ENCODE measurements at regions not wholly inside any gene's neighbourhood (a gene's known extent, or its start where the extent isn't known, plus 50 kb on each side); places are given as distances from the start of the nearest gene placed in this dataset.
A peak's percentile ranks its signal among the peaks of the same experiment; 100 is the strongest.

- H3K27ac ChIP-seq = peak overlapping the region; percentile 93
- H3K4me3 ChIP-seq = peak overlapping the region; percentile 37; the same call in 1 of the 2 replicates
- H3K9ac ChIP-seq = peak overlapping the region; percentile 75
- H3K4me1 ChIP-seq = peaks cover 69% of the 10 kb centered on the region
- no peak for TF ChIP-seq Cebpa-rat (IDR thresholded peaks at IDR 0.05)
- H3K27me3 ChIP-seq = no peaks in the 10 kb centered on the region
- H4K20me1 ChIP-seq = no peaks in the 10 kb centered on the region
- H3K9me3 ChIP-seq = no peaks in the 10 kb centered on the region
- peak overlapping the region; percentile 86 for H3K4me2 ChIP-seq
- no peaks in the 10 kb centered on the region for H3K36me3 ChIP-seq
Measured at GRCh38 chr1:93815366-93816110, 63.5 kb downstream of the DNTTIP2 start.

- peak overlapping the region; percentile 37; the same call in 1 of the 2 replicates for H3K4me3 ChIP-seq
- no peak for TF ChIP-seq Cebpa-rat (IDR thresholded peaks at IDR 0.05)
- H3K36me3 ChIP-seq = no peaks in the 10 kb centered on the region
- H3K27ac ChIP-seq = peak overlapping the region; percentile 93
- peak overlapping the region; percentile 75 for H3K9ac ChIP-seq
- H3K4me1 ChIP-seq = peaks cover 69% of the 10 kb centered on the region
- peak overlapping the region; percentile 86 for H3K4me2 ChIP-seq
- H3K9me3 ChIP-seq = no peaks in the 10 kb centered on the region
- no peaks in the 10 kb centered on the region for H3K27me3 ChIP-seq
- no peaks in the 10 kb centered on the region for H4K20me1 ChIP-seq
Measured at GRCh38 chr1:93814795-93815340, 64.1 kb downstream of the DNTTIP2 start.

GRCh38 chr1:93814059-93814794, 64.8 kb downstream of the DNTTIP2 start:
- H3K27ac ChIP-seq = peak overlapping the region; percentile 93
- H4K20me1 ChIP-seq = no peaks in the 10 kb centered on the region
- no peak overlapping the region for H3K4me3 ChIP-seq
- peak; percentile 81 for TF ChIP-seq Cebpa-rat (IDR thresholded peaks at IDR 0.05)
- peak overlapping the region; percentile 75 for H3K9ac ChIP-seq
- H3K36me3 ChIP-seq = no peaks in the 10 kb centered on the region
- peak overlapping the region; percentile 86 for H3K4me2 ChIP-seq
- peaks cover 64% of the 10 kb centered on the region for H3K4me1 ChIP-seq
- H3K27me3 ChIP-seq = no peaks in the 10 kb centered on the region
- peaks cover 6% of the 10 kb centered on the region; the same call in 1 of the 2 replicates for H3K9me3 ChIP-seq

GRCh38 chr1:93813076-93813475, 65.9 kb downstream of the DNTTIP2 start:
- H3K4me1 ChIP-seq = peaks cover 53% of the 10 kb centered on the region
- no peak for TF ChIP-seq Cebpa-rat (IDR thresholded peaks at IDR 0.05)
- no peaks in the 10 kb centered on the region for H3K27me3 ChIP-seq
- no peaks in the 10 kb centered on the region for H4K20me1 ChIP-seq
- no peaks in the 10 kb centered on the region for H3K36me3 ChIP-seq
- H3K27ac ChIP-seq = no peak overlapping the region
- peaks cover 17% of the 10 kb centered on the region for H3K9me3 ChIP-seq
- H3K9ac ChIP-seq = no peak overlapping the region
- H3K4me2 ChIP-seq = no peak overlapping the region
- no peak overlapping the region for H3K4me3 ChIP-seq

- no peak overlapping the region for H3K27ac ChIP-seq
Measured at GRCh38 chr1:93811326-93812065, 67.5 kb downstream of the DNTTIP2 start.

GRCh38 chr1:93810316-93810715, 68.7 kb downstream of the DNTTIP2 start:
- Histone ChIP-seq H3K4me2 (no peak overlapping the region), H4K20me1 (no peaks in the 10 kb centered on the region), H3K9me3 (peaks cover 35% of the 10 kb centered on the region), H3K36me3 (no peaks in the 10 kb centered on the region), H3K27ac (no peak overlapping the region), H3K4me3 (no peak overlapping the region), H3K4me1 (peaks cover 25% of the 10 kb centered on the region), H3K9ac (no peak overlapping the region), H3K27me3 (no peaks in the 10 kb centered on the region)
- TF ChIP-seq Cebpa-rat (IDR thresholded peaks at IDR 0.05) = no peak

More at GRCh38 chr1:93811326-93812065, 67.5 kb downstream of the DNTTIP2 start:
- no peak overlapping the region for H3K9ac ChIP-seq
- peaks cover 37% of the 10 kb centered on the region for H3K4me1 ChIP-seq
- no peak overlapping the region for H3K4me3 ChIP-seq
- no peak for TF ChIP-seq Cebpa-rat (IDR thresholded peaks at IDR 0.05)
- H3K36me3 ChIP-seq = no peaks in the 10 kb centered on the region
- H4K20me1 ChIP-seq = no peaks in the 10 kb centered on the region
- H3K27me3 ChIP-seq = no peaks in the 10 kb centered on the region
- no peak overlapping the region for H3K4me2 ChIP-seq
- H3K9me3 ChIP-seq = peaks cover 32% of the 10 kb centered on the region

GRCh38 chr1:93808871-93809270, 70.1 kb downstream of the DNTTIP2 start:
- Histone ChIP-seq H3K4me1 (peaks cover 11% of the 10 kb centered on the region), H3K4me3 (no peak overlapping the region), H3K27ac (no peak overlapping the region), H4K20me1 (no peaks in the 10 kb centered on the region), H3K27me3 (no peaks in the 10 kb centered on the region), H3K9me3 (peaks cover 35% of the 10 kb centered on the region), H3K4me2 (no peak overlapping the region), H3K36me3 (no peaks in the 10 kb centered on the region), H3K9ac (no peak overlapping the region)
- TF ChIP-seq Cebpa-rat (IDR thresholded peaks at IDR 0.05) = no peak

- H3K4me2 ChIP-seq = no peak overlapping the region
- no peaks in the 10 kb centered on the region for H3K27me3 ChIP-seq
- no peak for TF ChIP-seq Cebpa-rat (IDR thresholded peaks at IDR 0.05)
- no peak overlapping the region for H3K27ac ChIP-seq
- H4K20me1 ChIP-seq = no peaks in the 10 kb centered on the region
- H3K9me3 ChIP-seq = peaks cover 35% of the 10 kb centered on the region
- H3K36me3 ChIP-seq = no peaks in the 10 kb centered on the region
- H3K9ac ChIP-seq = no peak overlapping the region
- H3K4me1 ChIP-seq = peaks cover 8% of the 10 kb centered on the region; the same call in 1 of the 2 replicates
- no peak overlapping the region for H3K4me3 ChIP-seq
Measured at GRCh38 chr1:93807311-93807930, 71.6 kb downstream of the DNTTIP2 start.

- Histone ChIP-seq H3K9ac (no peak overlapping the region), H3K27me3 (no peaks in the 10 kb centered on the region), H3K4me1 (peaks cover 8% of the 10 kb centered on the region; the same call in 1 of the 2 replicates), H3K27ac (no peak overlapping the region), H3K9me3 (peaks cover 35% of the 10 kb centered on the region), H4K20me1 (no peaks in the 10 kb centered on the region), H3K4me2 (no peak overlapping the region), H3K4me3 (no peak overlapping the region), H3K36me3 (no peaks in the 10 kb centered on the region)
- no peak for TF ChIP-seq Cebpa-rat (IDR thresholded peaks at IDR 0.05)
Measured at GRCh38 chr1:93805027-93805610, 73.9 kb downstream of the DNTTIP2 start.

All from BLaER1 (cell line).